ENCODE measurements at regions not wholly inside any gene's neighbourhood (a gene's known extent, or its start where the extent isn't known, plus 50 kb on each side); places are given as distances from the start of the nearest gene placed in this dataset.
A peak's percentile ranks its signal among the peaks of the same experiment; 100 is the strongest.

- no peaks in the 10 kb centered on the region for H3K27me3 ChIP-seq (ENCODE audit: control insufficient read depth, insufficient read depth, low read length)
- H3K36me3 ChIP-seq (ENCODE audit: control insufficient read depth, insufficient read depth, low read length) = no peaks in the 10 kb centered on the region
- H3K4me3 ChIP-seq (ENCODE audit: low read length) = no peak overlapping the region
- H3K9ac ChIP-seq (ENCODE audit: low read length) = no peak overlapping the region
- no peaks in the 10 kb centered on the region for H3K9me3 ChIP-seq (ENCODE audit: control insufficient read depth, low read length)
- peaks cover 7% of the 10 kb centered on the region for H3K4me1 ChIP-seq (ENCODE audit: control insufficient read depth, insufficient read depth, low read length)
These were observed 123.0 kb upstream of the SEC61G start for GRCh38 chr7:54881816-54882520.

DNA sequence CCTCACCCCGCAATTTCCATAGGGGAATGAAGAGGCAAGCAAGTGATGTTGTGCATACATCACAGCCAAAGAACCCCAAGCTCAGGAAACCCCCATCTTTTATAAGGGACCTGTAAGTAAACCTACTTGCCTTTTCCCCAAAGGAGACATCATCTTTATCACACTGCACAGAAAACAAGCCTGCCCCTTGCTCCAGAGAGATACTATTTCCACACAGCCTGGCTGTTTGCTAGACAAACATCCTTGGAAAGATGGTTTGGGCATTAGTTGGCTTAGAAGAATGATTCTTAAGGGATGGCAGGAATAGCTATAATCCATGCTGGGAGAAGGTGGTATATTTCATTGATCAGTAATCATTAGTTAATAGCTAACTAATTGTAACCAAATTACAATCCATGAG lies 123.7 kb upstream of the SEC61G start:
- Histone ChIP-seq H3K4me3 (ENCODE audit: low read length) (no peak overlapping the region), H3K9me3 (ENCODE audit: control insufficient read depth, low read length) (no peaks in the 10 kb centered on the region), H3K9ac (ENCODE audit: low read length) (no peak overlapping the region), H3K27me3 (ENCODE audit: control insufficient read depth, insufficient read depth, low read length) (no peaks in the 10 kb centered on the region), H3K36me3 (ENCODE audit: control insufficient read depth, insufficient read depth, low read length) (no peaks in the 10 kb centered on the region), H3K4me1 (ENCODE audit: control insufficient read depth, insufficient read depth, low read length) (peaks cover 4% of the 10 kb centered on the region)

DNA sequence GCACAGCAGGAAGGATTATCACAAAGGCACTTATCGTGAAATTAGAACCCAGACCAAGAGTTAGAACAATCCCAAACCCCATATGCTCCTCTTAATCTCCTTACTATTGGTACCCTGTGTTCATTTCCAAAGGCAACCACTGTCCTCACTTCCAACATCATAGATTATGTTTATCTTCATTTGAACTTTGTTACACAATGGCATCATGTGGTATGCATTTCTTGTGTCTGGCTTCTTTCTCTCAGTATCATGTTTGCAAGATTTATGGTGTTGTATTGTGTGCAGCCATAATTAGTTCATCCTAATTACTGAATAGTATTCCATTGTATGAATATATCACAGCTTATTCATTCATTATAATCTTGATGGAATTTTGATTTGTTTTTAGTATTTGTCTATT lies 124.6 kb upstream of the SEC61G start:
- H3K9me3 ChIP-seq (ENCODE audit: control insufficient read depth, low read length) = no peaks in the 10 kb centered on the region
- no peak overlapping the region for H3K4me3 ChIP-seq (ENCODE audit: low read length)

GRCh38 chr7:54885285-54885684 lies 126.3 kb upstream of the SEC61G start:
- no peak overlapping the region for H3K9ac ChIP-seq (ENCODE audit: low read length)
- H3K4me1 ChIP-seq (ENCODE audit: control insufficient read depth, insufficient read depth, low read length) = peaks cover 6% of the 10 kb centered on the region
- no peaks in the 10 kb centered on the region for H3K9me3 ChIP-seq (ENCODE audit: control insufficient read depth, low read length)
- no peaks in the 10 kb centered on the region for H3K27me3 ChIP-seq (ENCODE audit: control insufficient read depth, insufficient read depth, low read length)
- no peaks in the 10 kb centered on the region for H3K36me3 ChIP-seq (ENCODE audit: control insufficient read depth, insufficient read depth, low read length)
- no peak overlapping the region for H3K4me3 ChIP-seq (ENCODE audit: low read length)

More for the DNA sequence above, 124.6 kb upstream of the SEC61G start:
- Histone ChIP-seq H3K27me3 (ENCODE audit: control insufficient read depth, insufficient read depth, low read length) (no peaks in the 10 kb centered on the region), H3K4me1 (ENCODE audit: control insufficient read depth, insufficient read depth, low read length) (peaks cover 5% of the 10 kb centered on the region), H3K36me3 (ENCODE audit: control insufficient read depth, insufficient read depth, low read length) (no peaks in the 10 kb centered on the region), H3K9ac (ENCODE audit: low read length) (no peak overlapping the region)

DNA sequence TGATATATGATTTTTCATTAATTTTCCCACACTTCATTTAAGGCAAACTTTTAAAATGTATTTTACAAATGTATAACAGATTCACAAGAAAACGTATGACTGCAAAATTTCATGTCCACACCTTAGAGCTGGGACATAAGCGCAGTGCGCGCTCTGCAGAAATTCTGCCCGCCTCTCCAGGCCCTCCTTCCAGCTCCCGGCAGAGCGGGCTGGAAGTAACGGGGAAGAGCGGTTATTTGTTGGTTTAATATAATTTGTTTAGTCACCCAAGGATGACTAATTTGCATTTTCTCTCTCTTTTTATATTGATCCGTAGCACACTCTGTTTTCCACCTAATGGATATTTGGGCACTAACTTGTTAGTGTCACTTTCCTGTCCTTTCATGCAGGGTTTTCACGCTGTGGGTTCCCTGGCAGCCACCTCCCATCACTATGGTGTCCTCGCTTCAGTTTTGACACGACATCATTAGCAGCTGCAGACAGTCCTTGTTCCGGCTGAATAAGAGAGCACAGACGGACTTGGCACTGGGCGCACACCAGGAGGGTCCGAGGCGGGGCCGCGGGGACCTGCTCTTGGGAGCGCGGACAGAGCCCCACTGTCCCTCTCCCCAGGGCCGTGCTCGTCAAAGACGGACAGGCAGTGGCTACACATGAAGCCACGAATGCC lies 129.2 kb upstream of the SEC61G start:
- no peaks in the 10 kb centered on the region for H3K27me3 ChIP-seq (ENCODE audit: control insufficient read depth, insufficient read depth, low read length)
- H3K4me3 ChIP-seq (ENCODE audit: low read length) = no peak overlapping the region
- no peaks in the 10 kb centered on the region for H3K9me3 ChIP-seq (ENCODE audit: control insufficient read depth, low read length)
- peaks cover 6% of the 10 kb centered on the region for H3K4me1 ChIP-seq (ENCODE audit: control insufficient read depth, insufficient read depth, low read length)
- no peaks in the 10 kb centered on the region for H3K36me3 ChIP-seq (ENCODE audit: control insufficient read depth, insufficient read depth, low read length)
- peak overlapping the region; percentile 10 for H3K9ac ChIP-seq (ENCODE audit: low read length)

GRCh38 chr7:54888734-54889082 lies 129.7 kb upstream of the SEC61G start:
- Histone ChIP-seq H3K4me3 (ENCODE audit: low read length) (no peak overlapping the region), H3K4me1 (ENCODE audit: control insufficient read depth, insufficient read depth, low read length) (peaks cover 6% of the 10 kb centered on the region), H3K27me3 (ENCODE audit: control insufficient read depth, insufficient read depth, low read length) (no peaks in the 10 kb centered on the region), H3K36me3 (ENCODE audit: control insufficient read depth, insufficient read depth, low read length) (no peaks in the 10 kb centered on the region), H3K9me3 (ENCODE audit: control insufficient read depth, low read length) (no peaks in the 10 kb centered on the region), H3K9ac (ENCODE audit: low read length) (peak overlapping the region; percentile 10)

GRCh38 chr7:54897891-54898290 lies 120.9 kb upstream of the EGFR start:
- Histone ChIP-seq H3K4me3 (ENCODE audit: low read length) (no peak overlapping the region), H3K27me3 (ENCODE audit: control insufficient read depth, insufficient read depth, low read length) (no peaks in the 10 kb centered on the region), H3K4me1 (ENCODE audit: control insufficient read depth, insufficient read depth, low read length) (no peaks in the 10 kb centered on the region), H3K36me3 (ENCODE audit: control insufficient read depth, insufficient read depth, low read length) (no peaks in the 10 kb centered on the region), H3K9me3 (ENCODE audit: control insufficient read depth, low read length) (no peaks in the 10 kb centered on the region), H3K9ac (ENCODE audit: low read length) (no peak overlapping the region)

GRCh38 chr7:54898659-54899340 lies 120.0 kb upstream of the EGFR start:
- Histone ChIP-seq H3K4me3 (ENCODE audit: low read length) (no peak overlapping the region), H3K4me1 (ENCODE audit: control insufficient read depth, insufficient read depth, low read length) (no peaks in the 10 kb centered on the region), H3K9me3 (ENCODE audit: control insufficient read depth, low read length) (no peaks in the 10 kb centered on the region), H3K27me3 (ENCODE audit: control insufficient read depth, insufficient read depth, low read length) (no peaks in the 10 kb centered on the region), H3K9ac (ENCODE audit: low read length) (no peak overlapping the region), H3K36me3 (ENCODE audit: control insufficient read depth, insufficient read depth, low read length) (no peaks in the 10 kb centered on the region)

GRCh38 chr7:54901840-54902239 lies 117.0 kb upstream of the EGFR start:
- H3K4me1 ChIP-seq (ENCODE audit: control insufficient read depth, insufficient read depth, low read length) = no peaks in the 10 kb centered on the region
- H3K9ac ChIP-seq (ENCODE audit: low read length) = no peak overlapping the region
- H3K9me3 ChIP-seq (ENCODE audit: control insufficient read depth, low read length) = no peaks in the 10 kb centered on the region
- H3K4me3 ChIP-seq (ENCODE audit: low read length) = no peak overlapping the region
- no peaks in the 10 kb centered on the region for H3K27me3 ChIP-seq (ENCODE audit: control insufficient read depth, insufficient read depth, low read length)
- H3K36me3 ChIP-seq (ENCODE audit: control insufficient read depth, insufficient read depth, low read length) = no peaks in the 10 kb centered on the region

DNA sequence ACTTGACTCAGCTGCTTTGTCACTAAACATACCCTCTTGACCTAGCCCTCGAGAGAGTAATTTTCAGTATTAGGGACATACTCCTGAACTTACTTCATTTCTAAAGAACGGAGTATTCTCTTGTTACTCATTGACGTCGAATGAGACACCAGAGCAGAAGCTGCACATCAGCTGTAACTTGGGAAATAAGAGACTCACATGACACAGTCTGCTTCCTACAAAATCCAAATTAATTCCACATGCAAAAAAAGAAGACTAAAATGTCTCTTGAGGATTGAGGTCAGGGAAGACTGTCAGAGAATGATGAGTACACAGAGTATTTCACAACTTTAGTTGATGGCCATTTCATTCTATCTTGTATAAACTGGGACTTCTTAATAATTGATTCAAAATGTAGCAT lies 114.7 kb upstream of the EGFR start:
- no peaks in the 10 kb centered on the region for H3K9me3 ChIP-seq (ENCODE audit: control insufficient read depth, low read length)
- no peaks in the 10 kb centered on the region for H3K36me3 ChIP-seq (ENCODE audit: control insufficient read depth, insufficient read depth, low read length)
- no peaks in the 10 kb centered on the region for H3K4me1 ChIP-seq (ENCODE audit: control insufficient read depth, insufficient read depth, low read length)
- H3K4me3 ChIP-seq (ENCODE audit: low read length) = no peak overlapping the region
- no peaks in the 10 kb centered on the region for H3K27me3 ChIP-seq (ENCODE audit: control insufficient read depth, insufficient read depth, low read length)
- no peak overlapping the region for H3K9ac ChIP-seq (ENCODE audit: low read length)

- no peaks in the 10 kb centered on the region for H3K9me3 ChIP-seq (ENCODE audit: control insufficient read depth, low read length)
- no peaks in the 10 kb centered on the region for H3K36me3 ChIP-seq (ENCODE audit: control insufficient read depth, insufficient read depth, low read length)
- H3K27me3 ChIP-seq (ENCODE audit: control insufficient read depth, insufficient read depth, low read length) = no peaks in the 10 kb centered on the region
- H3K4me3 ChIP-seq (ENCODE audit: low read length) = no peak overlapping the region
- H3K9ac ChIP-seq (ENCODE audit: low read length) = no peak overlapping the region
- no peaks in the 10 kb centered on the region for H3K4me1 ChIP-seq (ENCODE audit: control insufficient read depth, insufficient read depth, low read length)
These were observed 113.8 kb upstream of the EGFR start for GRCh38 chr7:54904986-54905385.

- no peaks in the 10 kb centered on the region for H3K36me3 ChIP-seq (ENCODE audit: control insufficient read depth, insufficient read depth, low read length)
- no peaks in the 10 kb centered on the region for H3K9me3 ChIP-seq (ENCODE audit: control insufficient read depth, low read length)
- no peak overlapping the region for H3K9ac ChIP-seq (ENCODE audit: low read length)
- no peaks in the 10 kb centered on the region for H3K27me3 ChIP-seq (ENCODE audit: control insufficient read depth, insufficient read depth, low read length)
- H3K4me1 ChIP-seq (ENCODE audit: control insufficient read depth, insufficient read depth, low read length) = no peaks in the 10 kb centered on the region
- H3K4me3 ChIP-seq (ENCODE audit: low read length) = no peak overlapping the region
These were observed 111.9 kb upstream of the EGFR start for GRCh38 chr7:54906963-54907362.

Measured in mucosa of stomach (tissue), 1 donor.